ENCODE measurements at regions not wholly inside any gene's neighbourhood (a gene's known extent, or its start where the extent isn't known, plus 50 kb on each side); places are given as distances from the start of the nearest gene placed in this dataset.

- ATAC-seq (ENCODE audit: low read depth) = no peak
- DNase-seq (ENCODE audit: low spot score) = no peak
- H3K4me1 ChIP-seq (ENCODE audit: insufficient read depth, poor library complexity, severe bottlenecking) = no peaks in the 10 kb centered on the region
These were observed 200.7 kb upstream of the POU3F1 start for GRCh38 chr1:38246955-38247952.

GRCh38 chr1:38244218-38244845, 197.7 kb upstream of the POU3F1 start:
- Histone ChIP-seq H3K27me3 (ENCODE audit: insufficient read depth, poor library complexity, severe bottlenecking) (no peaks in the 10 kb centered on the region), H3K36me3 (ENCODE audit: low read depth) (no peaks in the 10 kb centered on the region), H3K27ac (ENCODE audit: poor library complexity, severe bottlenecking) (no peak overlapping the region), H3K4me1 (ENCODE audit: insufficient read depth, poor library complexity, severe bottlenecking) (no peaks in the 10 kb centered on the region), H3K4me3 (ENCODE audit: severe bottlenecking) (no peak overlapping the region), H3K9me3 (ENCODE audit: severe bottlenecking) (no peaks in the 10 kb centered on the region)
- DNase-seq (ENCODE audit: low spot score) (no peak), ATAC-seq (ENCODE audit: low read depth) (no peak)
- no peak for TF ChIP-seq CTCF (IDR thresholded peaks at IDR 0.05; ENCODE audit: poor library complexity, severe bottlenecking)

More at GRCh38 chr1:38246955-38247952, 200.7 kb upstream of the POU3F1 start:
- H3K9me3 ChIP-seq (ENCODE audit: severe bottlenecking) = no peaks in the 10 kb centered on the region
- H3K27me3 ChIP-seq (ENCODE audit: insufficient read depth, poor library complexity, severe bottlenecking) = no peaks in the 10 kb centered on the region
- TF ChIP-seq CTCF (IDR thresholded peaks at IDR 0.05; ENCODE audit: poor library complexity, severe bottlenecking) = no peak
- no peak overlapping the region for H3K4me3 ChIP-seq (ENCODE audit: severe bottlenecking)
- no peak overlapping the region for H3K27ac ChIP-seq (ENCODE audit: poor library complexity, severe bottlenecking)
- H3K36me3 ChIP-seq (ENCODE audit: low read depth) = no peaks in the 10 kb centered on the region

GRCh38 chr1:38243106-38243505, 196.5 kb upstream of the POU3F1 start:
- Histone ChIP-seq H3K27me3 (ENCODE audit: insufficient read depth, poor library complexity, severe bottlenecking) (no peaks in the 10 kb centered on the region), H3K36me3 (ENCODE audit: low read depth) (no peaks in the 10 kb centered on the region), H3K4me3 (ENCODE audit: severe bottlenecking) (no peak overlapping the region), H3K4me1 (ENCODE audit: insufficient read depth, poor library complexity, severe bottlenecking) (no peaks in the 10 kb centered on the region), H3K27ac (ENCODE audit: poor library complexity, severe bottlenecking) (no peak overlapping the region), H3K9me3 (ENCODE audit: severe bottlenecking) (no peaks in the 10 kb centered on the region)
- DNase-seq (ENCODE audit: low spot score) (no peak), ATAC-seq (ENCODE audit: low read depth) (peak; percentile 53; the same call in 1 of the 3 replicates)
- TF ChIP-seq CTCF (IDR thresholded peaks at IDR 0.05; ENCODE audit: poor library complexity, severe bottlenecking) = no peak

- TF ChIP-seq CTCF (IDR thresholded peaks at IDR 0.05; ENCODE audit: poor library complexity, severe bottlenecking) = no peak
- DNase-seq (ENCODE audit: low spot score) = no peak
- no peaks in the 10 kb centered on the region for H3K36me3 ChIP-seq (ENCODE audit: low read depth)
- no peak overlapping the region for H3K27ac ChIP-seq (ENCODE audit: poor library complexity, severe bottlenecking)
- ATAC-seq (ENCODE audit: low read depth) = no peak
- no peak overlapping the region for H3K4me3 ChIP-seq (ENCODE audit: severe bottlenecking)
- H3K4me1 ChIP-seq (ENCODE audit: insufficient read depth, poor library complexity, severe bottlenecking) = no peaks in the 10 kb centered on the region
- H3K27me3 ChIP-seq (ENCODE audit: insufficient read depth, poor library complexity, severe bottlenecking) = no peaks in the 10 kb centered on the region
- no peaks in the 10 kb centered on the region for H3K9me3 ChIP-seq (ENCODE audit: severe bottlenecking)
These were observed 195.9 kb upstream of the POU3F1 start for GRCh38 chr1:38242506-38242905.

All from RWPE2 (cell line).